ENCODE measurements at regions not wholly inside any gene's neighbourhood (a gene's known extent, or its start where the extent isn't known, plus 50 kb on each side); places are given as distances from the start of the nearest gene placed in this dataset.
"Not testable (repeated sequence)": the region's sequence is repeated elsewhere in the genome, so short reads cannot be mapped to it uniquely, and the experiment has no call there.

GRCh38 chr9:104362912-104363472, 141.1 kb upstream of the OR13F1 start:
- intact Hi-C loops (cut with micrococcal nuclease) = no loop called here

GRCh38 chr9:104367507-104367906, 136.6 kb upstream of the OR13F1 start:
- H3K9me3 Mint-ChIP-seq = peaks cover 0 to 7% (median 0%) of the 10 kb centered on the region in 8 donors
- H3K27me3 Mint-ChIP-seq = peaks cover 0 to 2% of the 10 kb centered on the region in 2 donors
- POLR2A ChIA-PET (ENCODE audit: partially characterized antibody) = no interaction called here
- H3K36me3 Mint-ChIP-seq = no peaks in the 10 kb centered on the region
- DNase-seq = no peak
- no peaks in the 10 kb centered on the region for H3K9me3 ChIP-seq (ENCODE audit: control insufficient read depth in 1 of 2, low read length in 2 of 2)
- no peak overlapping the region for H3K4me3 Mint-ChIP-seq
- H3K4me3 ChIP-seq (ENCODE audit: low read length in 2 of 2) = no peak overlapping the region
- no peaks in the 10 kb centered on the region for H3K4me1 Mint-ChIP-seq
- H3K36me3 ChIP-seq (ENCODE audit: insufficient read depth, low read length) = no peaks in the 10 kb centered on the region
- no peak overlapping the region for H3K27ac Mint-ChIP-seq
- no peaks in the 10 kb centered on the region for H3K27me3 ChIP-seq (ENCODE audit: insufficient read depth, low read length)
- H3K27ac ChIP-seq (ENCODE audit: low read depth, low read length) = no peak overlapping the region
- CTCF ChIA-PET (ENCODE audit: partially characterized antibody) = no interaction called here
- no peaks in the 10 kb centered on the region for H3K4me1 ChIP-seq (ENCODE audit: insufficient read depth, low read length)
- intact Hi-C loops (cut with micrococcal nuclease) = no loop called here

More at GRCh38 chr9:104362912-104363472, 141.1 kb upstream of the OR13F1 start:
- Histone ChIP-seq H3K4me1 (ENCODE audit: insufficient read depth, low read length) (no peaks in the 10 kb centered on the region), H3K4me3 (ENCODE audit: low read length in 2 of 2) (no peak overlapping the region), H3K36me3 (ENCODE audit: insufficient read depth, low read length) (no peaks in the 10 kb centered on the region), H3K9me3 (ENCODE audit: control insufficient read depth in 1 of 2, low read length in 2 of 2) (no peaks in the 10 kb centered on the region), H3K27ac (ENCODE audit: low read depth, low read length) (no peak overlapping the region), H3K27me3 (ENCODE audit: insufficient read depth, low read length) (no peaks in the 10 kb centered on the region)
- ChIA-PET CTCF (ENCODE audit: partially characterized antibody) (no interaction called here), POLR2A (ENCODE audit: partially characterized antibody) (no interaction called here)
- peaks cover 0 to 5% (median 0%) of the 10 kb centered on the region in 8 donors for H3K9me3 Mint-ChIP-seq
- DNase-seq = no peak
- peaks cover 0 to 2% of the 10 kb centered on the region in 2 donors for H3K27me3 Mint-ChIP-seq
- no peaks in the 10 kb centered on the region for H3K4me1 Mint-ChIP-seq
- H3K4me3 Mint-ChIP-seq = no peak overlapping the region
- H3K36me3 Mint-ChIP-seq = no peaks in the 10 kb centered on the region
- H3K27ac Mint-ChIP-seq = no peak overlapping the region

GRCh38 chr9:104368318-104368717, 135.7 kb upstream of the OR13F1 start:
- H3K9me3 Mint-ChIP-seq; CTCF ChIA-PET (ENCODE audit: partially characterized antibody): not testable (repeated sequence)

GRCh38 chr9:104374711-104375110, 129.4 kb upstream of the OR13F1 start:
- no peak overlapping the region for H3K4me3 ChIP-seq (ENCODE audit: low read length in 2 of 2)
- H3K27me3 ChIP-seq (ENCODE audit: insufficient read depth, low read length) = no peaks in the 10 kb centered on the region
- no peaks in the 10 kb centered on the region for H3K36me3 Mint-ChIP-seq
- no peaks in the 10 kb centered on the region for H3K27me3 Mint-ChIP-seq
- H3K27ac ChIP-seq (ENCODE audit: low read depth, low read length) = no peak overlapping the region
- no peak for DNase-seq
- no peaks in the 10 kb centered on the region for H3K4me1 ChIP-seq (ENCODE audit: insufficient read depth, low read length)
- no peaks in the 10 kb centered on the region for H3K36me3 ChIP-seq (ENCODE audit: insufficient read depth, low read length)
- H3K4me3 Mint-ChIP-seq = no peak overlapping the region
- ChIA-PET POLR2A (ENCODE audit: partially characterized antibody) (no interaction called here), CTCF (ENCODE audit: partially characterized antibody) (no interaction called here)
- intact Hi-C loops (cut with micrococcal nuclease) = no loop called here
- H3K4me1 Mint-ChIP-seq = no peaks in the 10 kb centered on the region
- H3K27ac Mint-ChIP-seq = no peak overlapping the region
- no peaks in the 10 kb centered on the region for H3K9me3 ChIP-seq (ENCODE audit: control insufficient read depth in 1 of 2, low read length in 2 of 2)
- peaks cover 0 to 8% (median 0%) of the 10 kb centered on the region in 8 donors for H3K9me3 Mint-ChIP-seq

More at GRCh38 chr9:104368318-104368717, 135.7 kb upstream of the OR13F1 start:
- H3K27ac ChIP-seq (ENCODE audit: low read depth, low read length); H3K4me1 ChIP-seq (ENCODE audit: insufficient read depth, low read length); H3K27me3 Mint-ChIP-seq; H3K27me3 ChIP-seq (ENCODE audit: insufficient read depth, low read length); H3K9me3 ChIP-seq (ENCODE audit: control insufficient read depth in 1 of 2, low read length in 2 of 2); intact Hi-C loops (cut with micrococcal nuclease); H3K4me3 Mint-ChIP-seq; POLR2A ChIA-PET (ENCODE audit: partially characterized antibody); H3K36me3 ChIP-seq (ENCODE audit: insufficient read depth, low read length); H3K36me3 Mint-ChIP-seq; H3K4me3 ChIP-seq (ENCODE audit: low read length in 2 of 2); H3K27ac Mint-ChIP-seq; H3K4me1 Mint-ChIP-seq; DNase-seq: not testable (repeated sequence)

GRCh38 chr9:104386013-104386412, 118.0 kb upstream of the OR13F1 start:
- H3K36me3 Mint-ChIP-seq = no peaks in the 10 kb centered on the region
- no peaks in the 10 kb centered on the region for H3K4me1 ChIP-seq (ENCODE audit: insufficient read depth, low read length)
- no peak overlapping the region for H3K27ac Mint-ChIP-seq
- intact Hi-C loops (cut with micrococcal nuclease) = loop anchor here (5.0 kb wide), 1 partner anchor 989 kb away; no protein-coding TSS in a partner anchor
- H3K27ac ChIP-seq (ENCODE audit: low read depth, low read length) = no peak overlapping the region
- no peak overlapping the region for H3K4me3 Mint-ChIP-seq
- no peaks in the 10 kb centered on the region for H3K4me1 Mint-ChIP-seq
- DNase-seq = no peak
- H3K27me3 ChIP-seq (ENCODE audit: insufficient read depth, low read length) = no peaks in the 10 kb centered on the region
- ChIA-PET CTCF (ENCODE audit: partially characterized antibody) (no interaction called here), POLR2A (ENCODE audit: partially characterized antibody) (no interaction called here)
- no peaks in the 10 kb centered on the region for H3K27me3 Mint-ChIP-seq
- H3K36me3 ChIP-seq (ENCODE audit: insufficient read depth, low read length) = no peaks in the 10 kb centered on the region
- H3K9me3 ChIP-seq (ENCODE audit: control insufficient read depth in 1 of 2, low read length in 2 of 2) = no peaks in the 10 kb centered on the region
- H3K9me3 Mint-ChIP-seq = peaks cover 0 to 1% (median 0%) of the 10 kb centered on the region in 8 donors
- H3K4me3 ChIP-seq (ENCODE audit: low read length in 2 of 2) = no peak overlapping the region

- Mint-ChIP-seq H3K36me3 (no peaks in the 10 kb centered on the region), H3K9me3 (peaks cover 0 to 1% (median 0%) of the 10 kb centered on the region in 8 donors), H3K27me3 (no peaks in the 10 kb centered on the region), H3K4me1 (no peaks in the 10 kb centered on the region), H3K27ac (no peak overlapping the region), H3K4me3 (no peak overlapping the region)
- H3K27ac ChIP-seq (ENCODE audit: low read depth, low read length) = no peak overlapping the region
- ChIA-PET POLR2A (ENCODE audit: partially characterized antibody) (no interaction called here), CTCF (ENCODE audit: partially characterized antibody) (no interaction called here)
- no peak overlapping the region for H3K4me3 ChIP-seq (ENCODE audit: low read length in 2 of 2)
- no peaks in the 10 kb centered on the region for H3K36me3 ChIP-seq (ENCODE audit: insufficient read depth, low read length)
- H3K9me3 ChIP-seq (ENCODE audit: control insufficient read depth in 1 of 2, low read length in 2 of 2) = no peaks in the 10 kb centered on the region
- no peaks in the 10 kb centered on the region for H3K27me3 ChIP-seq (ENCODE audit: insufficient read depth, low read length)
- H3K4me1 ChIP-seq (ENCODE audit: insufficient read depth, low read length) = no peaks in the 10 kb centered on the region
- DNase-seq = no peak
- intact Hi-C loops (cut with micrococcal nuclease) = loop anchor here (5.0 kb wide), 1 partner anchor 989 kb away; no protein-coding TSS in a partner anchor
Observed at GRCh38 chr9:104386425-104387069, 117.5 kb upstream of the OR13F1 start.

- no peak for DNase-seq
- ChIA-PET POLR2A (ENCODE audit: partially characterized antibody) (no interaction called here), CTCF (ENCODE audit: partially characterized antibody) (no interaction called here)
- Histone ChIP-seq H3K36me3 (ENCODE audit: insufficient read depth, low read length) (no peaks in the 10 kb centered on the region), H3K9me3 (ENCODE audit: control insufficient read depth in 1 of 2, low read length in 2 of 2) (no peaks in the 10 kb centered on the region), H3K4me3 (ENCODE audit: low read length in 2 of 2) (no peak overlapping the region), H3K27ac (ENCODE audit: low read depth, low read length) (no peak overlapping the region), H3K4me1 (ENCODE audit: insufficient read depth, low read length) (no peaks in the 10 kb centered on the region), H3K27me3 (ENCODE audit: insufficient read depth, low read length) (no peaks in the 10 kb centered on the region)
- H3K27me3 Mint-ChIP-seq = no peaks in the 10 kb centered on the region
- no peaks in the 10 kb centered on the region for H3K4me1 Mint-ChIP-seq
- H3K27ac Mint-ChIP-seq = no peak overlapping the region
- intact Hi-C loops (cut with micrococcal nuclease) = loop anchor here (5.0 kb wide), 1 partner anchor 991 kb away; no protein-coding TSS in a partner anchor
- no peaks in the 10 kb centered on the region for H3K36me3 Mint-ChIP-seq
- H3K4me3 Mint-ChIP-seq = no peak overlapping the region
- H3K9me3 Mint-ChIP-seq = peaks cover 0 to 1% (median 0%) of the 10 kb centered on the region in 8 donors
Observed at GRCh38 chr9:104388071-104388470, 116.0 kb upstream of the OR13F1 start.
